IMR-90 (cell line): ENCODE measurements at regions not wholly inside any gene's neighbourhood (a gene's known extent, or its start where the extent isn't known, plus 50 kb on each side); places are given as distances from the start of the nearest gene placed in this dataset.

Source experiments
- ATAC-seq: fragments of 200-7000 bp; cut with Tn5 transposase; 2 replicates; pipeline ENCODE4 v1.9.1; 2020; ENCODE audit warnings: low read depth, mild to moderate bottlenecking, moderate library complexity
- BruUV-seq: library from RNA; stranded (reverse); fragments of 400-500 nt; replicated peaks from 2 replicates; lab custom pipeline; 2021; lab: Mats Ljungman, UMichigan
- CTCF ChIA-PET: fragments of 300-600 bp; formaldehyde crosslinking; extraction: SDS; loops from one replicate; lab custom pipeline; 2021; ENCODE audit warnings: antibody characterized with exemption; lab: Yijun Ruan, JAX
- POLR2A ChIA-PET: fragments of 300-600 bp; sonication (Branson Sonifier 250); formaldehyde crosslinking; loops from one replicate; lab custom pipeline; 2022; ENCODE audit warnings: antibody characterized with exemption; ENCODE audit not compliant: unreplicated experiment; lab: Charles Lee
- DNase-seq: peaks from one replicate; pipeline ENCODE4 v3.0.0; 2013
- H2AFZ ChIP-seq: replicated peaks from 2 replicates; pipeline ENCODE3; 2013; ENCODE audit warnings: low read length, mild to moderate bottlenecking; ENCODE audit not compliant: poor library complexity
- H2AK5ac ChIP-seq: 2 replicates; pipeline ENCODE4 v1.6.1; 2013; ENCODE audit warnings: low read depth, low read length, inconsistent platforms
- H2AK9ac ChIP-seq: replicated peaks from 2 replicates; pipeline ENCODE3; 2013; ENCODE audit warnings: mild to moderate bottlenecking, low read depth, low read length, moderate library complexity; ENCODE audit not compliant: poor library complexity
- H2BK120ac ChIP-seq: 2 replicates; pipeline ENCODE4 v1.6.1; 2013; ENCODE audit warnings: low read depth, low read length, inconsistent platforms
- H2BK15ac ChIP-seq: 3 replicates; pipeline ENCODE4 v1.6.1; 2013; ENCODE audit warnings: low read depth, low read length, inconsistent platforms
- H2BK20ac ChIP-seq: 2 replicates; pipeline ENCODE4 v1.6.1; 2013; ENCODE audit warnings: low read depth, mild to moderate bottlenecking, inconsistent platforms, low read length, moderate library complexity
- H2BK5ac ChIP-seq: 2 replicates; pipeline ENCODE4 v1.6.1; 2013; ENCODE audit warnings: mild to moderate bottlenecking, low read depth, low read length, inconsistent platforms; ENCODE audit not compliant: poor library complexity, severe bottlenecking
- H3K14ac ChIP-seq: replicated peaks from 2 replicates; pipeline ENCODE4 v1.6.1; 2013; ENCODE audit warnings: low read depth, low read length, inconsistent platforms
- H3K18ac ChIP-seq: 2 replicates; pipeline ENCODE4 v1.6.1; 2013; ENCODE audit warnings: low read depth, low read length, control low read depth
- H3K23ac ChIP-seq: 2 replicates; pipeline ENCODE4 v1.6.1; 2013; ENCODE audit warnings: low read depth, low read length, inconsistent platforms
- H3K27ac ChIP-seq: 2 replicates; pipeline ENCODE4 v1.5.1; 2013; ENCODE audit warnings: mild to moderate bottlenecking, control low read depth, low read length; ENCODE audit not compliant: insufficient read depth
- H3K27me3 ChIP-seq: 2 replicates; pipeline ENCODE4 v1.6.1; 2013; ENCODE audit warnings: low read length; ENCODE audit not compliant: control insufficient read depth, insufficient read depth
- H3K36me3 ChIP-seq: 2 replicates; pipeline ENCODE4 v1.6.1; 2013; ENCODE audit warnings: low read length, mixed read lengths; ENCODE audit not compliant: control insufficient read depth, insufficient read depth
- H3K4ac ChIP-seq: 2 replicates; pipeline ENCODE4 v1.6.1; 2013; ENCODE audit warnings: low read depth, low read length, inconsistent platforms
- H3K4me1 ChIP-seq: 2 replicates; pipeline ENCODE4 v1.6.1; 2013; ENCODE audit warnings: low read length, mixed read lengths; ENCODE audit not compliant: control insufficient read depth, insufficient read depth
- H3K4me2 ChIP-seq: 2 replicates; pipeline ENCODE4 v1.6.1; 2013; ENCODE audit warnings: low read depth, mild to moderate bottlenecking, control low read depth, low read length, moderate library complexity
- H3K4me3 ChIP-seq: 2 replicates; pipeline ENCODE4 v1.5.1; 2013; ENCODE audit warnings: low read depth, mild to moderate bottlenecking, control low read depth, low read length, moderate library complexity; ENCODE audit not compliant: insufficient read depth
- H3K56ac ChIP-seq: 2 replicates; pipeline ENCODE4 v1.6.1; 2013; ENCODE audit warnings: low read length, inconsistent platforms; ENCODE audit not compliant: insufficient read depth; ENCODE audit errors: extremely low read depth
- H3K79me1 ChIP-seq, 2 experiments: 2 replicates each; pipeline ENCODE4 v1.6.1; 2013; ENCODE audit warnings: low read length in 2 of 2, inconsistent platforms in 1 of 2, low read depth in 1 of 2
- H3K9ac ChIP-seq: 2 replicates; pipeline ENCODE4 v1.6.1; 2013; ENCODE audit warnings: low read depth, low read length, control low read depth
- H3K9me1 ChIP-seq: 2 replicates; pipeline ENCODE4 v1.6.1; 2013; ENCODE audit warnings: low read length, inconsistent platforms; ENCODE audit not compliant: insufficient read depth
- H3K9me3 ChIP-seq: 2 replicates; pipeline ENCODE4 v1.6.1; 2013; ENCODE audit warnings: low read length; ENCODE audit not compliant: control insufficient read depth, insufficient read depth
- H4K20me1 ChIP-seq: 2 replicates; pipeline ENCODE4 v1.6.1; 2013; ENCODE audit warnings: low read length, inconsistent platforms; ENCODE audit not compliant: insufficient read depth
- H4K5ac ChIP-seq: 2 replicates; pipeline ENCODE4 v1.6.1; 2013; ENCODE audit warnings: mild to moderate bottlenecking, low read depth, low read length, control low read depth
- H4K8ac ChIP-seq, 2 experiments: 2 replicates each; pipeline ENCODE4 v1.6.1; 2013; ENCODE audit warnings: low read depth in 2 of 2, low read length in 2 of 2, control low read depth in 1 of 2, inconsistent platforms in 1 of 2
- H4K91ac ChIP-seq: 2 replicates; pipeline ENCODE4 v1.6.1; 2013; ENCODE audit warnings: low read depth, low read length, inconsistent platforms; ENCODE audit not compliant: insufficient read depth
- BHLHE40 ChIP-seq: fragments of 150-350 bp; IDR thresholded peaks from 2 replicates; pipeline ENCODE4 v1.6.1; 2016; ENCODE audit warnings: mild to moderate bottlenecking, low read depth, low read length
- CEBPB ChIP-seq: IDR thresholded peaks from 2 replicates; pipeline ENCODE4 v1.6.1; 2012; ENCODE audit warnings: low read depth, low read length, improper control_type of control experiment
- CHD1 ChIP-seq: IDR thresholded peaks from 2 replicates; pipeline ENCODE4 v1.6.1; 2012; ENCODE audit warnings: low read depth, low read length, improper control_type of control experiment
- CTCF ChIP-seq: conservative IDR thresholded peaks from 2 replicates; pipeline ENCODE4 v1.5.1; 2012; ENCODE audit warnings: mild to moderate bottlenecking, low read depth, low read length, improper control_type of control experiment
- FOS ChIP-seq: fragments of 150-350 bp; IDR thresholded peaks from 2 replicates; pipeline ENCODE4 v1.6.1; 2016; ENCODE audit warnings: low read depth, low read length
- MAFK ChIP-seq: IDR thresholded peaks from 2 replicates; pipeline ENCODE4 v1.6.1; 2012; ENCODE audit warnings: low read depth, low read length, improper control_type of control experiment
- MAZ ChIP-seq: IDR thresholded peaks from 2 replicates; pipeline ENCODE4 v1.6.1; 2012; ENCODE audit warnings: low read depth, mild to moderate bottlenecking, low read length, improper control_type of control experiment, moderate library complexity, borderline replicate concordance
- MXI1 ChIP-seq: IDR thresholded peaks from 2 replicates; pipeline ENCODE4 v1.6.1; 2012; ENCODE audit warnings: low read depth, mild to moderate bottlenecking, low read length, moderate library complexity, borderline replicate concordance
- NFE2L2 ChIP-seq: fragments of 150-350 bp; IDR thresholded peaks from 2 replicates; pipeline ENCODE4 v1.6.1; 2016; ENCODE audit warnings: low read depth, mild to moderate bottlenecking, low read length
- POLR2A ChIP-seq: IDR thresholded peaks from 2 replicates; pipeline ENCODE4 v1.6.1; 2012; ENCODE audit warnings: mild to moderate bottlenecking, low read depth, low read length
- RAD21 ChIP-seq: IDR thresholded peaks from 2 replicates; pipeline ENCODE4 v1.6.1; 2012; ENCODE audit warnings: low read length, improper control_type of control experiment
- RCOR1 ChIP-seq: IDR thresholded peaks from 2 replicates; pipeline ENCODE4 v1.6.1; 2012; ENCODE audit warnings: mild to moderate bottlenecking, low read length, improper control_type of control experiment; ENCODE audit not compliant: insufficient replicate concordance
- RFX5 ChIP-seq: IDR thresholded peaks from 2 replicates; pipeline ENCODE4 v1.8.0; 2012; ENCODE audit warnings: low read depth, mild to moderate bottlenecking, low read length, moderate library complexity
- SMC3 ChIP-seq: fragments of 150-350 bp; IDR thresholded peaks from 2 replicates; pipeline ENCODE4 v1.6.1; 2016; ENCODE audit warnings: low read depth, mild to moderate bottlenecking, antibody characterized with exemption, low read length, moderate library complexity
- WGBS, 2 experiments: methylation state at CpG; one replicate each; pipeline versions ENCODE4 v1.1.5 to v1.1.7; 2013; ENCODE audit warnings: missing lambda C conversion rate in 2 of 2; ENCODE audit not compliant: insufficient read length in 1 of 2; ENCODE audit errors: extremely low coverage in 2 of 2; 5-methylcytosine and 5-hydroxymethylcytosine counted together
- dilution Hi-C: fragments of 300-500 bp; cut with HindIII; formaldehyde crosslinking; loops from one replicate; pipeline ENCODE4 v1.14.3; 2018; ENCODE audit warnings: low sequenced_read_pairs; ENCODE audit not compliant: unreplicated experiment
- in situ Hi-C: fragments of 300-500 bp; cut with MboI; formaldehyde crosslinking; loops from 3 replicates; pipeline ENCODE4 v1.14.3; 2019; ENCODE audit warnings: low sequenced_read_pairs, inconsistent platforms, mixed read lengths
- intact Hi-C: fragments of 100-400 bp; cut with micrococcal nuclease; formaldehyde crosslinking; loops from 2 replicates; pipeline ENCODE4 v1.10.0; 2022
- TF ChIP-seq, protein P1 (sequence below): fragments of 150-350 bp; IDR thresholded peaks from 2 replicates; pipeline ENCODE4 v1.6.1; 2017; ENCODE audit warnings: mild to moderate bottlenecking, antibody characterized with exemption, low read length, low read depth
- TF ChIP-seq, protein P2 (sequence below): fragments of 150-350 bp; IDR thresholded peaks from 2 replicates; pipeline ENCODE4 v1.6.1; 2016; ENCODE audit warnings: low read depth, mild to moderate bottlenecking, low read length, moderate library complexity, borderline replicate concordance

- H3K36me3 ChIP-seq = no peaks in the 10 kb centered on the region
- no peak overlapping the region for H3K18ac ChIP-seq
- dilution Hi-C loops (no loop called here), intact Hi-C loops (no loop called here), in situ Hi-C loops (no loop called here)
- H3K4me2 ChIP-seq = no peak overlapping the region
- H3K14ac ChIP-seq = no peak overlapping the region
- H4K91ac ChIP-seq = no peak overlapping the region
- H3K9me1 ChIP-seq = no peaks in the 10 kb centered on the region
- DNase-seq = no peak
- H3K4me1 ChIP-seq = no peaks in the 10 kb centered on the region
- CTCF ChIA-PET = no interaction called here
- H2AFZ ChIP-seq = no peak overlapping the region
- no peak overlapping the region for H3K9ac ChIP-seq
- no peaks in the 10 kb centered on the region for H4K20me1 ChIP-seq
- POLR2A ChIA-PET = no interaction called here
- H2AK5ac ChIP-seq = no peak overlapping the region
- TF ChIP-seq MAFK = no peak
- no peak for TF ChIP-seq BHLHE40
- no peak for TF ChIP-seq CEBPB
- TF ChIP-seq CHD1 = no peak
- TF ChIP-seq CTCF = no peak
- TF ChIP-seq NFE2L2 = no peak
- TF ChIP-seq RFX5 = no peak
- no peak for TF ChIP-seq MAZ
- TF ChIP-seq, protein P1, sequence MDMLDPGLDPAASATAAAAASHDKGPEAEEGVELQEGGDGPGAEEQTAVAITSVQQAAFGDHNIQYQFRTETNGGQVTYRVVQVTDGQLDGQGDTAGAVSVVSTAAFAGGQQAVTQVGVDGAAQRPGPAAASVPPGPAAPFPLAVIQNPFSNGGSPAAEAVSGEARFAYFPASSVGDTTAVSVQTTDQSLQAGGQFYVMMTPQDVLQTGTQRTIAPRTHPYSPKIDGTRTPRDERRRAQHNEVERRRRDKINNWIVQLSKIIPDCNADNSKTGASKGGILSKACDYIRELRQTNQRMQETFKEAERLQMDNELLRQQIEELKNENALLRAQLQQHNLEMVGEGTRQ = no peak
- no peak for TF ChIP-seq RCOR1
- TF ChIP-seq FOS = no peak
- TF ChIP-seq POLR2A = no peak
- no peak for TF ChIP-seq RAD21
- TF ChIP-seq MXI1 = no peak
- TF ChIP-seq SMC3 = no peak
- TF ChIP-seq, protein P2, sequence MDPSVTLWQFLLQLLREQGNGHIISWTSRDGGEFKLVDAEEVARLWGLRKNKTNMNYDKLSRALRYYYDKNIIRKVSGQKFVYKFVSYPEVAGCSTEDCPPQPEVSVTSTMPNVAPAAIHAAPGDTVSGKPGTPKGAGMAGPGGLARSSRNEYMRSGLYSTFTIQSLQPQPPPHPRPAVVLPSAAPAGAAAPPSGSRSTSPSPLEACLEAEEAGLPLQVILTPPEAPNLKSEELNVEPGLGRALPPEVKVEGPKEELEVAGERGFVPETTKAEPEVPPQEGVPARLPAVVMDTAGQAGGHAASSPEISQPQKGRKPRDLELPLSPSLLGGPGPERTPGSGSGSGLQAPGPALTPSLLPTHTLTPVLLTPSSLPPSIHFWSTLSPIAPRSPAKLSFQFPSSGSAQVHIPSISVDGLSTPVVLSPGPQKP = no peak
- H4K5ac ChIP-seq = no peak overlapping the region
- no peak overlapping the region for H2BK15ac ChIP-seq
- no peak overlapping the region for H3K56ac ChIP-seq
- no peak overlapping the region for H3K4me3 ChIP-seq
- peaks cover 4% of the 10 kb centered on the region; the same call in 1 of the 2 replicates for H3K9me3 ChIP-seq
- no peak overlapping the region for H3K4ac ChIP-seq
- WGBS, 2 experiments = no CpG with 5 or more reads among the region's 4 CpGs
- H2AK9ac ChIP-seq = no peak overlapping the region
- no peak overlapping the region for H2BK120ac ChIP-seq
- no peak overlapping the region for H3K23ac ChIP-seq
- H4K8ac ChIP-seq = no peak overlapping the region
- H3K27ac ChIP-seq = no peak overlapping the region
- BruUV-seq = no TSS peak
- no peak for ATAC-seq
- no peak overlapping the region for H2BK5ac ChIP-seq
- no peaks in the 10 kb centered on the region for H3K79me1 ChIP-seq
- H2BK20ac ChIP-seq = no peak overlapping the region
- no peaks in the 10 kb centered on the region for H3K27me3 ChIP-seq
These were observed 96.3 kb upstream of the TAC1 start for GRCh38 chr7:97635622-97636021.
